ENCODE measurements at regions not wholly inside any gene's neighbourhood (a gene's known extent, or its start where the extent isn't known, plus 50 kb on each side); places are given as distances from the start of the nearest gene placed in this dataset.

DNA sequence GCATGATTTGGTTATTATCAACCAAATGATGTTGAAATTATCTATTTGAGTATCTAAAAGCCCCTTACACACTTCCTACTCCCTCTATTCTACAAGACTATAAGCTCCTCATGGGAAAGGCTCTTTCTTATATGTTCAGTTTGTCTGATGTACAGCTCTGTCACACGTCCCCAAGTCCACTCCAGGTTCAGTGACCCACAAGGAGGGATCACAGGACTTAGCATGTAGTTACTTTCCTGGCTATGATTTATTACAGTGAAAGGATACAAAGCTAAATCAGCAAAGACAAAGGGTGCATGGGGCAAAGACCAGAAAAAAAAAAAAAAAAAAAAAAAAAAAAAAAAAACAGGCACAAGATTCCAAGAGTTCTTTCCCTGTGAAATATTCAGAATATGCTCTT is 125.6 kb upstream of the TMEM106B start:
- DNase-seq: no peak

DNA sequence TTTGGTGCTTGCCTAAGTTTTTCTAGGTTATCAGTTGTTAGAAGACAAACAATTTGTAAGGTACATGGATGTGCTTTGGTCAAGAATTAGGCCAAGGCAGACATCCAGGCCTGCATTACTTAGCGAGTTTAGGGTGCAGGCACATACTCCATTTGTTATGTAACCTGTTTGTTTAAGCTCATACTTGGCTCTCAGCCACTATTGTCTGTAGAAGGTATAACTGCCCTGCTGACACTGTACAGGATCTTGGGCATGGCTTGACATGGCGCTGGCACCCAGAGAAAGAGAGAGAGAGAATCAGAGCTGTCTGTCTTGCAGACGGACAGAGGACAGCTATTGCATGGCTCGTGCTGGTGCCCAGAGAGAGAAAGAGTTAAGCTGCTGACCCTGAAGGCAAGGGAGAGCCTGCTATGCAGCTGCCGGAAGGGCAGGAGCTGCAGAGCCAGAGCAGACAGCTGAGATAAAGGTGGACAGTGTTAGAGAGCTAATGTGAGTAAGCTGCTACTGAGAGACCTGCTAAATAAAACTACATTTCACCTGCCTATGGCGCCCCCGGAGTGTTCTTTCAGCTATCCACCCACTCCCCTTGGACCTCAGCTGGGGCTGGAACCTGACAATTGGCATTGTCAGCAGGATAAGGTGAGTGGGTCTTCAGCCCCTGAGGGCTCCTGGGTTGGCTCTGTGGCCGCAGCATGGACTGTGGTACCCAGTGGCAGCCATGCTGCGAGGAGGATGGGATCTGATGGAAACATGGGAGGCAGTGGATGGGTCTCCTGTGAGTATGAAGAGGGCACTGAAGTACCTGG is 120.9 kb upstream of the TMEM106B start:
- no peak for DNase-seq

DNA sequence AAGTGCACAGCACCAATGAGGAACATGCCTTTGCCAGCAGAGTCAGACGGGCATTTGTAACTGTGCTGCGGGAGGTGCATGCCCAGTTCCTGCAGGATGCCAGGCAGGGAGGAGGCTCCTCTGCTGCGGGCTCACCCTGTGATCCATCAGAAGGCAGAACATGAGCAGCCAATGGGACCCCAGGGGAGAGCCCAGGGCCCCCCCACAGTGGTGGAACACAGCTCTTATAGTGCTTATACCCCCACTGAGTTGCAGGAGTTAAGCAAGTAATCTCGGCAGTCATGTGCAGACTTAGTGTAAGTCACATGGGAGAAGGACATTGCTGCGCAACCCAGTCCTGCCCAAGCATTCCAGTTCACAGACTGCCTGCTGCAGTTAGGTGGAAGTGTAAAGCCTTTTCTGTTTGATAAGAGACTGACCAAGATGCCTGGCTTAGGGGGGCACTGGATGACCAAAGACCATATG is 120.3 kb upstream of the TMEM106B start:
- no peak for DNase-seq

DNA sequence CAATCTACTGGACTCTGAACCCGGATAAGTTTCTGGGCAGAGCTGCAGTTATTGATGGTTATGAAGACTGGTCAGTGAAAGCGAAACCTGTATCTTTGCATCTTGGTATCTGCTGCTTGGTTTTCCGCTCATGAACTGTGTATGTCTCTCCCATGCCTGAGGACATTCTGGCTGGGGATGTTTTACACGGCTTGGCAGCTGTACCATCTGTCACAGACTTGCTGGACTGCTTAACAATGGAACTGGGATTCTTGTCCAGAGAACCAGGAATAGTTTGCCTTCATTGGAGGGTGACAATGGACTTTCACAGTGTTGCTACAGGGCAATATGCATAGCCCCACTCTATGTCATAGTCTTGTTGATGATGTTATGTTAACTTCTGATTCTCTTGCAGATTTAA is 119.9 kb upstream of the TMEM106B start:
- DNase-seq: no peak

DNA sequence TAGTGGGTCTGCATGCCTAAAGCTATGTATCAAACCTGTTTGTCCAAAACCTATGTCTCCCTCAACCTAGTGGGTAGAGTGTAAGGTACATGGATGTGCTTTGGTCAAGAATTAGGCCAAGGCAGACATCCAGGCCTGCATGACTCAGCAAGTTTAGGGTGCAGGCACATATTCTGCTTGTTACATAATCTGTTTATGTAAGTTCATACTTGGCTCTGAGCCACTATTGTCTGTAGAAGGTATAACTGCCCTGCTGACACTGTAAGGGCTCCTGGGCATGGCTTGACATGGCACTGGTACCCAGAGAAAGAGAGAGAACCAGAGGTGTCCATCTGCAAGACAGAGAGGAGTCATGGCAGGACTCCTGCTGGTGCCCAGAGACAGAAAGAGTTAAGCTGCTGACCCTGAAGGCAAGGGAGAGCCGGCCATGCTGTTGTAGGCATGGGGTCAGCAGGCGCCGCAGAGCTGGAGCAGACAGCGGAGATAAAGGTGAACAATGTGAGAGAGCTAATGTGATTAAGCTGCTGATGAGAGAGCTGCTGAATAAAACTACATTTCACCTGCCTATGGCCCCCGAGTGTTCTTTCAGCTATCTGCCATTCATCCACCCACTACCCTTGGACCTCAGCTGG is 118.5 kb upstream of the TMEM106B start:
- DNase-seq: no peak

DNA sequence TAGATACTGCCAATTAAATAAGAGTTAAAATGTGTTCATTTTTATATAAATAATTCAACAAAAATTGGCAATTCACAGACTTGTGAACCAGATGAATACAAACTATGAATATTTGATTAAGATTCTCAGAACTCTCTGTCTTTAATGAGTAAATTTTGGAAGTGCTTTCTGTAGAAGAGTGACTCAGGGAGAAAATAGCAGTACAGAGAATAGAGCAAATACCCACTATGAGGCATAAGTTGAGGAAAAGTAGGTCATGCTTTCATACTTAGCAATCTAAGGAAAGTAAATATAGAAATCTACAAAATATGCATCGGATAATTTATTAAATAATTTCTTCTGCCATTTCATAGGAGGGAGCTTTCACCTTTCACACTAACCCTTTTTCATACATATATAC is 117.7 kb upstream of the TMEM106B start:
- DNase-seq: no peak

DNA sequence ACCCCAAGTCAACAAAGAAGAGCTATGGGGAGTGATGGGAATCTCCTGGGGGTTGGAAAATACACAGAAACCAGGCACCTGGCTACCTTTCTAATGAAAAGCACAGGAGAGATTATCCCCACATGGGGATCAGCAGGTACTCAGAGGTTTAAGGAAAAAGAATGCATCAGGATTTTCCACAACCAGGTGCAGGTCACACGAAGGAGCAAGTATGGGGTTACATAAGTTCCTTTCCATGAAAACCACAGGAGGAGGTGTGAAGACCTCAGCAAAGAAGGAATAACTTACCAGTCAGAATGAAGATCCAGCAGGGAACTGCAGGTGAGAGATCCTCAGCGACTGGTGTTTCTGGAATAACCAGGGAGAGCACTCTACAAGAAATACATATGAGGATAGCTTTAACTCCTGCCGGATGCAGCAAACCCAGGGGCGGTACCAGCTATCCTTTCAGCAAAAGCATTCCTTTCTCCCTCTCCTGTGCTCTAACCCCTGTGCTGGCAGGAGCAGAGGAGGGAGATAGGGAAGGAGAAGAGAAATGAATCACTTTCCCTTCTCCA is 116.7 kb upstream of the TMEM106B start:
- no peak for DNase-seq

DNA sequence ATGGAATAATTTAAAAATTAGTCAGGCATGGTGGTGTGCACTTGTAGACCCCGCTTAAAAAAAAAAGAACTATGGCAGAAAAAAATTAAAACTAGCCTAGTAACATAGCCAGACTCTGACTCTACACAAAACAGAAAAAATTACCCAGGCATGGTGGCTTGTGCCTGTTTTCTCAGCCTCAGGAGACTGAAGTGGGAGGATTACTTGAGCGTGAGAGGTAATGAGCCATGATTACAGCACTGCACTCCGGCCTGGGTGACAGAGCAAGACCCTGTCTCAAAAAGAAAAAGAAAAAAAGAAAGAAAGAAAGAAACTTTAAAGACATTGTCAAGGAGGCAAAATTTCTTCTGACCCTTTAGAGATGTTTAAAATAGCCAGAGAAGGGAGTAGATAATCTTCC is 109.0 kb upstream of the TMEM106B start:
- DNase-seq: no peak

DNA sequence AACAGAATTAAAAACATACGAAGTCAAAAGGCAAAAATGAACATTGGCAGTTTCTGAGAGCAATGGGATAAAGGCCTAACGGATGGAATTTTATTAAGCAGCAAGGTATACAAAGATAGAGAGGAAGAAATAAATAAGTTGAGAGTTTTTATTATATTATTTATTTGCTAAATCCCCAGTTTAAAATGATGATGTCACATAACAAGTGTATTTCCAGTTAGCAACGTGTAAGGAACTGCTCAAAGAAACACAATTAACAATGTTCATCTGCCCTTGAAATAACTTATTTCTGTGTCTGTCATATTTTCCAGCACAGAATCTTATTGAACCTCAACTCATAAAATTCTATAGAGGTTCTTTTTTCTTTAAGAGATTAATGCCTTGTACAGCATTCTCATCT is 108.6 kb upstream of the TMEM106B start:
- no peak for DNase-seq

DNA sequence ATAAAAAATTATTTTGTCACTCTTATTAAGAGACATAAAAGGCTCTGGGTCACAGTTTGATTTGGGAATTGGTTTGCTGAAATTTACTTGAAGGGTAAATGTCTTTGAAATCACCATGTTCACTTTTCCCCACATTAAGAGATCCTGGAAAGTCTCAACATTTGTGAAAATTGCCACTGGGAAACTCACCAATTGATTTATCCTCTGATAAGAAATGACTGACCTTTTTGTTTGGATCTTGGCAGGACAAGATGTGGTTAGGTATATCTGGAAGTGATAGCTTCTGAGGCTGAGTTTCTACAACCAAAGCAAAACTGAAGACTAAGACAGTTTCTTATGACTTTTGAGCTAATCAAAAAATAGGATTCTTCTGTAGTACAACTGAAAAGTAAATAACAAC is 107.1 kb upstream of the TMEM106B start:
- DNase-seq: no peak

DNA sequence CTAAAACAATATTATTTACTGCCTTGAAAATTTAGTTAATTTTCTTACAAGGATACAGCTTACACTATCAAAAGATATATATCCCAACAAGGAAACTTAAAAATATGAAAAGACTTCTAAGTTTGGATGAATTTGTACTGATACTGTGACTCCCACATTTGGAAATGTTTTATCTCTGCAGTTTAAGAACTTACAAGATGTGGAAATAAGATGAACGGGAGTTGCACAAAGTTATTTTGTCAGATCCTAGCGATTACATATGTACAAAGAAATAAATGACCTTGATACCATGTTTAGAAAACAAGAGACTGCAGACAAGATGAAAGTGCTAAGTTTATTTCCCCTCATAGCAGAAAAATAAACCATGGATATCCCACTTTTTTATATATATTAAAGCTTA is 103.7 kb upstream of the TMEM106B start:
- DNase-seq: no peak

DNA sequence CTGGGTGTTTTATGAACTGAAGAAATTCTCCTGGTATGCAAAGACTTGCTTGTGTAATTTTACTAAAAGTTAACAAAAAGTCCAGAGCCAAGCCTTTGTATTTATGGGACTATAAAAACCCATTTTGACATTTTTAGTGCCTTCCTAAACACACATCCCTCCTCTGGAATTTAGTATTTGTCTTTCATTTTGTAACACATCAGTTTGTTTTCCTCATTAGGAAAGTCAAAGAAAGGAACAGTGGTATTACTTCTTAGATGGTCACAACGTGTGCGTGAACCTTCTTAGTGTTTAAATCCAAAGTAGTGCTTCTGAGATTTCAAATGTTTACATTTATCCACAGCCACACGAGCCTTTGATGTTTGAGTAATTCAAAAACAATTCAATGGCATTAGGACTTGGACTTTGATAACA is 103.2 kb upstream of the TMEM106B start:
- DNase-seq: peak; percentile 9

DNA sequence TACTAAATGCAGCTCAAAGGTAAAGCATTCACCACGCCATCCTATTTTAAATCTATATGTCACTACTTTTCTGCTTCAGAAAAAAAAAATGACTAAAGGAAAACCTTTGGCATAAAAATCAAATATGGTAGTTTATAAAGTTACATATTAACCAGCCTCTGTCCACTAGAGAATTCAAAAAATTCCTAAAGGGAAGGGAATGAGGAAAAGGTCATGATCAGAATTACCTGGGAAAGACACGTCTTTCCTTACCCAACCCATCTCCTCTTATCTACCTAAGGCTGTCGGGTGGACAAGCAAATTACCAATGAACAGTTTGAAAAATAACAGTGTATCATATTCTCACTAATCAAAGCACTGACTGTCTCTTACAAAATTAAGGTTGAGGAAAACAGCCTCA is 100.7 kb upstream of the TMEM106B start:
- DNase-seq: no peak

DNA sequence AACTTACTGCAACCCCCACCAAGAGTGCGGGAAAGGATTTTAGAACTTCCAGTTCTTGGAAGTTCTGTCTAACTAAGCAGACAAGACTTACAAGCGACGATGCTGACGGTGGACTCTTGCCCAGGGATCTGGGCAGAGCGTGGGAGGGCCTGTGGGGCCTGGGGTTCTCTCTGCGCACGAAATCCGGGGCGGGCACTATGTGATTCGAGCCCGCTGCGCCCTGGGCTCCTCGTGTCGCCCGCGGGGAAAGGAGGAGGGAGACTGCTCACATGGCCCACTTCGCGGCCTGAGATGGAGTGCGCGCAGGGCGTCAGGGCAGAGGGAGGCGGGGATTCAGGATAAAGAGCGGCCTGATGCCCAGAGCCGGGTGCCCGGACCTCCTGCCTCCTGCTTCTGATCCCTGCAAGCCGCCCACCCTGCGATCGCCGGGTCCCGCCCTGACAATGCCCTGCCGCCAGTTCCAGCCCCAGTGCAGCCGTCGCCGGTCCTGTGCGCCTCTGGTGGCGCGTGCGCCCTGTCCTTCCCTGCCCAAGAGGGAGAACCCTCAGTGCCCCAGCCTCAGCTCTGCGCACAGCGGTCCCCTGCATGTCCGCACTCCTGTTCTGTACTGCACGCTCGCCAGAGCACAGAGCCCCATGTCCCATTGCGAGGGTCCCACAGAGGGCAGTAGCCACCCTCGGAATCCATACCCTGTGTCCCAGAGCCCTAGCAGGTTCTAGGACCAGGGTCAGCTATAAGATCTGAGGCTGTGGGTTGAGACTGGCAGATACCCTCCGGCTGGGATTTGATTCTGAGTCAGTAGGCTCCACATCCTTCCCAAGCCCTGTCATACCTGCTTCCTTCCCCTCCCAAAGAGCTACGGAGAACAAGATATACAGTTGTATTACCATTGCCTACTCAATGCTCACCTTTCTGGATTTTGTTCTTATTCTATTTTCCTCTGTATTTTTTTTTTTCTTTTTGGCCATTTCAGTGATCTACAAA is 99.4 kb upstream of the TMEM106B start:
- DNase-seq: peak; percentile 23

DNA sequence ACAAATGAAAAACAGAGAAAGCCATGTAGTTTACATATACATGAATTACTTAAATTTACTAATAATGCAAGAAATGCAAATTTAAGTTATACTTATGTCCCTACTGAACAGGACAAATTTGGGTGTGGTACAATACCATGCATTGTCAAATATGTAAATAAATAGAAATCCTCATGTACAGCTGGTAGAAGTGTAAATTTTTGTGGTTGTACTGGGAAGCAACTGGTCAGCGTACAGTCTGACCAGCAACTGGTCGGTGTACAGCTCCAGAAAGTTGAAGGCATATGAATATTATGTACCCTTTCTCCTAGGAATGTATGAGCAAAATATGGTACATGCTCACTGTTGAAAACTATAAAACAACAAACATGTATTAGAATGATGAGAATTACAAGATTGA is 93.9 kb upstream of the TMEM106B start:
- DNase-seq: no peak

DNA sequence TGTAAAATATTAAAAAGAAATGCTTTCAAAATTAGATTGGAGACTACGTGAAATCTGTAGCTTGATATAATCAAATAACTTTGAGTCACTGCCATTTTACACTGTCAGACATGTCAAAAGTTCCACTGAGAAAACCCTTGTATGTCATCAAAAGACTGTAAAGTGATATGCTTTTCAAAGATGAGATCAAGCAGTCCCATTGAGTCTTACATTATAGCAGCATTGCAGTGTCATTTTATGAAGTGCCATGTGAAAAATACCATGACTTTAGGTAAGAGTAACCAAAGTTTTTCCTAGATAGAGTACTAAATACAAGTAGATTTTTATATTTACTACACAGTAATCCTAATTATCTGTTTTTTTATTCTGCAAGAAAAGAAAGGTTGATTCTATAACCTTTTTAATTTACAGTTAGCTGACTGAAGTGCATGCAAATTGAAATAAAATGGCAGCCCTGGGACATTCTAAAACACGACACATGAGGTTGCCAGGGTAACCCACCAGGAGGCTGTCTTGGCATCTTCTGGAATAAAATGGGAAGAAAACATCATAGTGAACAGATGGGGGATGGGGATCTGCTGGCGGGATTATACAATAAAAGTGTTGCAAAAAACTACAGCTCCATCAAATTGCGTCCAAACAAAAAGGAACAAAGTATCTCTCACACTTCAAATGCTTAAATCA is 91.3 kb upstream of the TMEM106B start:
- DNase-seq: no peak

DNA sequence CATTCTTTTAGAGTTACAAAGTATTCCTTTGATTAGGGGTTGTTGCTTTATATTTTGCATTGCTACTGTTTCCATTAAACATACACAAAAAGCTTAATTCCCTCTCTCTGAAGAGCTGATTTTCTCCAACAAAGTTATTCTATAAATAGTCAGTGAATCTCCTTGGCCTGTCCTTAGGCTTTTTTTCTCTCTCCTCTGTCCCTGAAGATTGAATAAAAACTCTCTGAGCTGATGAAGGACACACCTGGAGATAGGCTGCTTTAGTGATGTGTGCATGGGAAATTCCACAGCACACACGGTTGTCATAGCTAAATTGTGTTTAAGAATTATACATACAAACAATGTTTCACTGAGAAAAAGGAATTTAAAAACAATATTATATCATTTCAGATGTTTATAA is 90.5 kb upstream of the TMEM106B start:
- DNase-seq: no peak

DNA sequence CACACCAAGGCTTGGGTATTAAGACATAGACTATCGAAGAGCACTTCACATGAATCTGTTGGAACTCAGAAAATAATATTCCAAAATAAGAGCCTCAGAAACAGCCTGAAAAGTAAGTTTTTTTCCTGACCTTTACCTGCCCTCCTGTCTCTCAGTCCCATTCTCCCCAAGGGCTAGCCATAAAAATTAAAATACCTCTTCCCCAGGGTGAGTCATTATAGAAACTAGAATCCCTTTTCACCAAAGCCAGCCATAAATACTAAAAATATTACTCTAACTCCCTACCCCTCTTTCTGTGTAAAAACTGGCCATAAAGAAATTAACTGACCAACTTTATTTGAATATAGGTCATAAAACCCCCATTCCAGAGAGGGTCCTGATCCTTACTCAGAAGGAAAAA is 87.9 kb upstream of the TMEM106B start:
- peak; percentile 1 for DNase-seq

DNA sequence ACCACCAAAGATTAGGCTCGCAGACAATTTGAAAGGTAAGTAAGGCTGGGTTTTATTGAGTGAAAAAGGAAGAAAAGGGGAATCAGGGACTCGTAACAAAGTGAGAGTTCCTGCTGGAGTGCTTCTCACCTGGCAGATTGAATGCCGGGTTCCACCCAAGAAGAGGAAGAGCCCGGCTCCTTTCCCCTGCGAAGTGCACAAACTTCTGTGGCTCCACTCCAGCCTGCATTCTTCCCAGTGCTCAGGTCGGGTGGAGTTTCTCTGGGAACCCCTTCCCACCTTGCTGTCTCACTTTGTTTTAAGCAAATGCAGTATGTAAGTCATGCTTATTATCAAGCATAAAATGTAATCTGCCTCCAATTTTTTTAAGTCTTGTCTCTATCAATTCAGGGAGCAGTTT is 87.1 kb upstream of the TMEM106B start:
- no peak for DNase-seq

DNA sequence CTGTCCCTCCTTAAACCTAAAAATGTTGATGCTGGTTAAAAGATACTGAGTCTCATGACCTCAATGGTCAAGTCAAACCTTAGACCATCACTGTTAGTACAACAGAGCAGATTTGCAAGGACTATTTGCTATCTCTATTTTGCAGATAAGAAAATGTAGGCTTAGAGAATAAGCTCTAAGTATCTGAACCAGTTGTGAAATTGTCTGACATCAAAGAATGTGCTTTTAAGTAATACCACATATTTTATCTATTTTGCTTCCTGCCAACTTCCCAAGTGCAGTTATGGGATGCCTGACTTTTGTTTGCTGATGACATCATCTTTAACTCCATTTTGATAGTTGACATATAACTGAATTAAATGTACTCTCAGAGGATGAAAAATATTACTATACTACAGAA is 83.6 kb upstream of the TMEM106B start:
- no peak for DNase-seq

DNA sequence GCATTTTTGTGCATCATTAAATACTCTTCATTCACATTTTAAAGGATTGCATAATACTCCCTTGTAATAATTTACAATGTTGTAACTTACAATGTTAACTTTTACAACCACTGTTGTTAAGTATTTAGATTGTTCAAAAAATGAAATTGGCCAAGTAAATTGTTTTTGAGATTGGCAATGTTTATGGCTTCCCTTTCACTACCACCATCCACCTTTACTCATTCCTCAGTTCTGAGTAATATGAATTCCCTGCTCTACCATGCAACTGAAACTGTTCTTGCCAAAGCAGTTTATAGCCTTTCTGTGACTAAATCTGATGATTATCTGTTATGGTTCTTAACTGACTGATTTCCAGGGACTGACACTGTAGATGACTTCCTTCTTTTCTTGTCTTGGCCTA is 80.5 kb upstream of the TMEM106B start:
- DNase-seq: peak; percentile 3

DNA sequence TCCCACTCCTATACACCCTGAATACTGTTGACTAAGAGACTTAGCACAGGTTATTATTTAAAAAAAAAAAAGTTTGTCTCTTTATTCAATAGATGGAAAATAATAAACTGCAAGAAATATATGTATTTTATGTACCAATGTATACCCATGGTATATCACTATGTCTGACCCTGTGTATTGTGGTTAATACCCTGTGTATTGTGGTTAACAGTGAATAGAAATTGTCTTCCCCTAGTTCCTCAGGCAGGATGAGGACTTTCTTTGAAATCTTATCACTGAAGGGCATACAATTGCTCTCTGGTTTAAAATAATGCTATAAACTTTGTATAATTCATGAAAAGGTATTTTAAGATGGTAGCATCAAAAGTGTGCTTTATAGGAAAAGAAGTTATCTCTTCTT is 80.0 kb upstream of the TMEM106B start:
- DNase-seq: no peak

DNA sequence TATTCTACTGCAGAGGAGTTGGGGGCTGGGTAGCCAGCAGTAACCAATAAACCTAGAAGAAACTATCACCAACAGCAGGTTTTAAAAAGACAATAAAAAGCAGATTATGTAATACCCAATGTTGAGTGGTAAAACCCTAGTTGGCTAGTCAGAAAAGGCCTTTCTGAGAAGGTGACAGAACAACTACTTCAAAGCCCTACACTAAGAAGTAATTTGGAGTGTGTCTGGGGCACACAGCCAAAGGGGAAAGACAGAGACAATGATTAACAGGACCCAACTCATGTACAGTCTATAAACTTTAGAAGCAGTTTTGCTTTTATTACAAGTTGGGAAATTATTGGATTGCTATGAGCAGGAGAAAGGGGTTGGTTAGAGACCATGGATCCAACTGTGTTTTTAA is 77.2 kb upstream of the TMEM106B start:
- no peak for DNase-seq
